K562 (cell line): ENCODE measurements at regions not wholly inside any gene's neighbourhood (a gene's known extent, or its start where the extent isn't known, plus 50 kb on each side); places are given as distances from the start of the nearest gene placed in this dataset.

Experiments
- BHLHE40 ChIP-seq: IDR thresholded peaks from 2 replicates; pipeline ENCODE4 v1.6.1; 2011; ENCODE audit warnings: low read length, improper control_type of control experiment
- CTCF ChIP-seq, 3 experiments: IDR thresholded peaks in 2 of 3; conservative IDR thresholded peaks in 1 of 3; 2 replicates each; pipeline ENCODE4 v1.5.1; 2011 to 2012; ENCODE audit warnings: low read length in 3 of 3, mild to moderate bottlenecking in 3 of 3, control low read depth in 2 of 3, improper control_type of control experiment in 1 of 3, inconsistent platforms in 1 of 3, low read depth in 1 of 3, mixed read lengths in 1 of 3, moderate library complexity in 1 of 3; ENCODE audit not compliant: insufficient read depth in 2 of 3
- E2F4 ChIP-seq: sonication (generic); formaldehyde crosslinking; IDR thresholded peaks from 2 replicates; pipeline ENCODE4 v1.8.0; 2022; ENCODE audit warnings: mild to moderate bottlenecking, low read depth, missing genetic modification reagents
- JUNB ChIP-seq: fragments of 450-650 bp; formaldehyde crosslinking; conservative IDR thresholded peaks from 2 replicates; pipeline ENCODE4 v1.4.0; 2020; ENCODE audit warnings: mild to moderate bottlenecking
- KDM1A ChIP-seq, 2 experiments: fragments of 450-650 bp; IDR thresholded peaks; 2 replicates each; pipeline ENCODE4 v1.6.1; 2016; ENCODE audit warnings: mild to moderate bottlenecking in 2 of 2
- KLF13 ChIP-seq: fragments of 450-650 bp; IDR thresholded peaks from 2 replicates; pipeline ENCODE4 v1.6.1; 2016; ENCODE audit warnings: missing genetic modification characterization, low read depth, mild to moderate bottlenecking, missing compliant biosample characterization, moderate library complexity, borderline replicate concordance
- LEF1 ChIP-seq: fragments of 450-650 bp; IDR thresholded peaks from 2 replicates; pipeline ENCODE4 v1.6.1; 2016; ENCODE audit warnings: mild to moderate bottlenecking
- ZC3H4 ChIP-seq: sonication (generic); formaldehyde crosslinking; IDR thresholded peaks from 2 replicates; pipeline ENCODE4 v1.9.0; 2021; ENCODE audit warnings: missing genetic modification reagents, borderline replicate concordance

- no peak for TF ChIP-seq KLF13 (tag)
- TF ChIP-seq JUNB (CRISPR knock-in tag) = no peak
- TF ChIP-seq KDM1A (IDR thresholded peaks at IDR 0.05) = no peak
- TF ChIP-seq E2F4 (CRISPR knock-in tag) = no peak
- no peak for TF ChIP-seq ZC3H4 (CRISPR knock-in tag)
- TF ChIP-seq CTCF (IDR thresholded peaks at IDR 0.05 in 2 of 3, conservative IDR thresholded peaks at IDR 0.05 in 1 of 3; ENCODE audit: insufficient read depth in 2 of 3, low read depth in 1 of 3, low read length in 3 of 3) = no peak
- no peak for TF ChIP-seq LEF1
- no peak for TF ChIP-seq BHLHE40
Observed at GRCh38 chr4:174404677-174405076, 117.6 kb downstream of the HPGD start.
